ELF-1 (cell line): ENCODE measurements at regions not wholly inside any gene's neighbourhood (a gene's known extent, or its start where the extent isn't known, plus 50 kb on each side); places are given as distances from the start of the nearest gene placed in this dataset.

Source experiments
- DNase-seq: peaks from one replicate; pipeline ENCODE4 v3.0.0-alpha.2; 2016; ENCODE audit warnings: low read depth, low spot score

- no peak for DNase-seq
These were observed 228.2 kb downstream of the BCL11B start for GRCh38 chr14:99043756-99044155.

GRCh38 chr14:99047441-99048031 is 224.5 kb downstream of the BCL11B start:
- no peak for DNase-seq

GRCh38 chr14:99050309-99050708 is 221.7 kb downstream of the BCL11B start:
- no peak for DNase-seq

- no peak for DNase-seq
These were observed 219.5 kb downstream of the BCL11B start for GRCh38 chr14:99052467-99052866.

GRCh38 chr14:99055019-99055418 is 217.0 kb downstream of the BCL11B start:
- DNase-seq: peak; percentile 29

- DNase-seq: no peak
These were observed 216.2 kb downstream of the BCL11B start for GRCh38 chr14:99055816-99056215.

- no peak for DNase-seq
These were observed 214.4 kb downstream of the BCL11B start for GRCh38 chr14:99057576-99058083.

GRCh38 chr14:99058542-99058941 is 213.5 kb downstream of the BCL11B start:
- DNase-seq: no peak

GRCh38 chr14:99062216-99062615 is 209.8 kb downstream of the BCL11B start:
- no peak for DNase-seq

GRCh38 chr14:99062772-99063418 is 209.1 kb downstream of the BCL11B start:
- DNase-seq: no peak

GRCh38 chr14:99063620-99064225 is 208.3 kb downstream of the BCL11B start:
- no peak for DNase-seq

GRCh38 chr14:99064262-99064954 is 207.6 kb downstream of the BCL11B start:
- DNase-seq: no peak

- peak; percentile 14 for DNase-seq
These were observed 206.4 kb downstream of the BCL11B start for GRCh38 chr14:99065551-99065950.

GRCh38 chr14:99066378-99066777 is 205.6 kb downstream of the BCL11B start:
- DNase-seq: no peak

GRCh38 chr14:99067141-99067920 is 204.7 kb downstream of the BCL11B start:
- DNase-seq: no peak

GRCh38 chr14:99067927-99068326 is 204.1 kb downstream of the BCL11B start:
- DNase-seq: no peak

GRCh38 chr14:99069946-99070345 is 202.1 kb downstream of the BCL11B start:
- no peak for DNase-seq

GRCh38 chr14:99072433-99072832 is 199.6 kb downstream of the BCL11B start:
- no peak for DNase-seq

- DNase-seq: no peak
These were observed 199.0 kb downstream of the BCL11B start for GRCh38 chr14:99072956-99073355.

- no peak for DNase-seq
These were observed 198.6 kb downstream of the BCL11B start for GRCh38 chr14:99073431-99073830.

GRCh38 chr14:99075061-99075460 is 196.9 kb downstream of the BCL11B start:
- DNase-seq: no peak
